B cell (primary cell): ENCODE measurements at regions not wholly inside any gene's neighbourhood (a gene's known extent, or its start where the extent isn't known, plus 50 kb on each side); places are given as distances from the start of the nearest gene placed in this dataset.

Source experiments
- ATAC-seq: fragments of 200-7000 bp; cut with Tn5 transposase; one replicate; pipeline ENCODE4 v1.10.0; 2021; ENCODE audit warnings: low read depth, mild to moderate bottlenecking, moderate number of reproducible peaks, moderate library complexity
- CTCF ChIA-PET: fragments of 350-600 bp; sonication (Branson Sonifier 250); formaldehyde crosslinking; loops from one replicate; lab custom pipeline; 2021; ENCODE audit warnings: antibody characterized with exemption, inconsistent platforms; lab: Charles Lee
- POLR2A ChIA-PET: fragments of 350-600 bp; sonication (Branson Sonifier 250); formaldehyde crosslinking; loops from one replicate; lab custom pipeline; 2021; ENCODE audit warnings: antibody characterized with exemption; lab: Charles Lee
- DNase-seq: peaks from one replicate; pipeline ENCODE4 v3.0.0; 2013
- H2AFZ ChIP-seq: 2 replicates; pipeline ENCODE4 v1.6.1; 2012; ENCODE audit warnings: mild to moderate bottlenecking, low read depth, low read length; ENCODE audit not compliant: insufficient read depth, poor library complexity, severe bottlenecking
- H3K27ac ChIP-seq, 2 donors: 1 replicate in 1 of 2; 2 replicates in 1 of 2; pipeline ENCODE4 v1.5.1; 2012 to 2013; ENCODE audit warnings: low read length in 2 of 2, mild to moderate bottlenecking in 2 of 2, moderate library complexity in 1 of 2
- H3K27me3 ChIP-seq, 4 experiments: fragments of 200-600 bp in 1 of 4; sonication (generic) in 1 of 4; replicated peaks in 1 of 4; 1 replicate in 2 of 4; 2 replicates in 2 of 4; pipeline versions ENCODE4 v1.6.1 to v1.7.0; 2013 to 2016; ENCODE audit warnings: low read length in 3 of 4, mild to moderate bottlenecking in 2 of 4, mixed read lengths in 1 of 4, moderate library complexity in 1 of 4; ENCODE audit not compliant: insufficient read depth in 4 of 4, control insufficient read depth in 3 of 4; ENCODE audit errors: control extremely low read depth in 1 of 4
- H3K36me3 ChIP-seq, 2 experiments: replicated peaks in 1 of 2; 1 replicate in 1 of 2; 2 replicates in 1 of 2; pipeline versions ENCODE4 v1.6.1 to v1.7.1; 2013; ENCODE audit warnings: low read length in 1 of 2; ENCODE audit not compliant: insufficient read depth in 2 of 2, control insufficient read depth in 1 of 2; ENCODE audit errors: control extremely low read depth in 1 of 2, extremely low read depth in 1 of 2
- H3K4me1 ChIP-seq, 2 donors: fragments of 200-600 bp in 1 of 2; sonication (generic) in 1 of 2; 1 replicate in 1 of 2; 2 replicates in 1 of 2; pipeline versions ENCODE4 v1.5.1 to v1.6.1; 2013 to 2017; ENCODE audit warnings: low read length in 2 of 2; ENCODE audit not compliant: control insufficient read depth in 2 of 2, insufficient read depth in 2 of 2
- H3K4me2 ChIP-seq: replicated peaks from 2 replicates; pipeline ENCODE3; 2012; ENCODE audit warnings: mild to moderate bottlenecking, low read depth, low read length; ENCODE audit not compliant: poor library complexity, severe bottlenecking
- H3K4me3 ChIP-seq, 5 experiments: fragments of 200-600 bp in 1 of 5; sonication (generic) in 1 of 5; 1 replicate in 3 of 5; 2 replicates in 2 of 5; pipeline versions ENCODE4 v1.5.1 to v1.7.0; 2011 to 2016; ENCODE audit warnings: low read length in 4 of 5, mild to moderate bottlenecking in 4 of 5, low read depth in 2 of 5, control low read depth in 1 of 5, moderate library complexity in 1 of 5; ENCODE audit not compliant: insufficient read depth in 1 of 5; ENCODE audit errors: control extremely low read depth in 1 of 5, extremely low read depth in 1 of 5
- H3K79me2 ChIP-seq: fragments of 200-600 bp; sonication (generic); one replicate; pipeline ENCODE4 v1.6.0; 2016; ENCODE audit warnings: low read length; ENCODE audit not compliant: control insufficient read depth, insufficient read depth
- H3K9ac ChIP-seq: fragments of 200-600 bp; sonication (generic); 2 replicates; pipeline ENCODE4 v1.6.1; 2017; ENCODE audit warnings: mild to moderate bottlenecking, low read length, moderate library complexity
- H3K9me3 ChIP-seq, 3 donors: one replicate each; pipeline versions ENCODE4 v1.6.1 to v1.7.1; 2013; ENCODE audit warnings: low read length in 2 of 3; ENCODE audit not compliant: control insufficient read depth in 2 of 3, insufficient read depth in 1 of 3; ENCODE audit errors: control extremely low read depth in 1 of 3
- H4K20me1 ChIP-seq: 2 replicates; pipeline ENCODE4 v1.6.0; 2012; ENCODE audit warnings: mild to moderate bottlenecking, low read length; ENCODE audit not compliant: insufficient read depth, control insufficient read depth, poor library complexity, severe bottlenecking
- H3K27ac Mint-ChIP-seq: one replicate; pipeline ENCODE4 v1.8.0; 2021; ENCODE audit warnings: mixed read lengths
- H3K27me3 Mint-ChIP-seq: one replicate; pipeline ENCODE4 v1.8.0; 2021; ENCODE audit warnings: mixed read lengths
- H3K4me1 Mint-ChIP-seq: one replicate; pipeline ENCODE4 v1.8.0; 2021; ENCODE audit warnings: mixed read lengths
- H3K4me3 Mint-ChIP-seq: one replicate; pipeline ENCODE4 v1.8.0; 2021; ENCODE audit warnings: mixed read lengths
- H3K9me3 Mint-ChIP-seq: one replicate; pipeline ENCODE4 v1.8.0; 2022; ENCODE audit warnings: mixed read lengths; ENCODE audit not compliant: insufficient read depth
- EZH2 ChIP-seq: IDR thresholded peaks from 2 replicates; pipeline ENCODE4 v1.6.1; 2012; ENCODE audit warnings: borderline replicate concordance, low read depth, mild to moderate bottlenecking, moderate library complexity, low read length; ENCODE audit not compliant: insufficient read depth, poor library complexity, severe bottlenecking
- WGBS: methylation state at CpG from one replicate; pipeline ENCODE4 v1.1.5; 2013; ENCODE audit warnings: missing lambda C conversion rate; ENCODE audit not compliant: insufficient coverage; 5-methylcytosine and 5-hydroxymethylcytosine counted together
- intact Hi-C: fragments of 100-400 bp; cut with micrococcal nuclease; formaldehyde crosslinking; loops from one replicate; pipeline ENCODE4 v1.10.0; 2022
- TF ChIP-seq, protein P1 (sequence below): fragments of 200-600 bp; IDR thresholded peaks from one replicate; pipeline ENCODE4 v1.8.0; 2022; ENCODE audit warnings: antibody characterized with exemption, mild to moderate bottlenecking

DNA sequence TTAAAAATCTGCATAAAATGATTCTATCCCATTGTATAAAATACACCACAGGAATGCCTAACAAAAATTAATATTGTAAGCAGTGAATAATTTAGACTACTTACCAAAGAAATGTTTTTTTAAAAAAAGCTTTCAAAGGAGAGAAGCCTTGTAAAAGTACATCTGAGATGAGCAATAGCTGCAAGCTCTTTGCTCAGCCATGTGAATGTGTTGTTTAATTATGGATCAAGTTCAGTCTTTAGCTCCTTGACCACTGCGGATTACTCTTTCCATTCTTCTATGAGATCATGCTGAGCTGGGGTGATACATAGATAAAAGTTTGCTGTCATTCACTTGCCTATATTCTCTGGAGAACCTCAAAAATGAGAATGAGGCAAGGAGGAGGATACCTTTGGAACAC is 782.4 kb upstream of the ZNF608 start:
- Histone ChIP-seq H3K27me3 (no peaks in the 10 kb centered on the region), H4K20me1 (no peaks in the 10 kb centered on the region), H3K9me3 (no peaks in the 10 kb centered on the region), H3K4me3 (no peak overlapping the region), H3K79me2 (no peaks in the 10 kb centered on the region), H3K9ac (no peak overlapping the region), H3K36me3 (no peaks in the 10 kb centered on the region), H2AFZ (no peak overlapping the region), H3K27ac (no peak overlapping the region), H3K4me1 (no peaks in the 10 kb centered on the region), H3K4me2 (no peak overlapping the region)
- DNase-seq (no peak), ATAC-seq (no peak)
- H3K27ac Mint-ChIP-seq = no peak overlapping the region
- no peak overlapping the region for H3K4me3 Mint-ChIP-seq
- H3K4me1 Mint-ChIP-seq = no peaks in the 10 kb centered on the region
- no peaks in the 10 kb centered on the region for H3K9me3 Mint-ChIP-seq
- no peak for TF ChIP-seq EZH2
- TF ChIP-seq, protein P1, sequence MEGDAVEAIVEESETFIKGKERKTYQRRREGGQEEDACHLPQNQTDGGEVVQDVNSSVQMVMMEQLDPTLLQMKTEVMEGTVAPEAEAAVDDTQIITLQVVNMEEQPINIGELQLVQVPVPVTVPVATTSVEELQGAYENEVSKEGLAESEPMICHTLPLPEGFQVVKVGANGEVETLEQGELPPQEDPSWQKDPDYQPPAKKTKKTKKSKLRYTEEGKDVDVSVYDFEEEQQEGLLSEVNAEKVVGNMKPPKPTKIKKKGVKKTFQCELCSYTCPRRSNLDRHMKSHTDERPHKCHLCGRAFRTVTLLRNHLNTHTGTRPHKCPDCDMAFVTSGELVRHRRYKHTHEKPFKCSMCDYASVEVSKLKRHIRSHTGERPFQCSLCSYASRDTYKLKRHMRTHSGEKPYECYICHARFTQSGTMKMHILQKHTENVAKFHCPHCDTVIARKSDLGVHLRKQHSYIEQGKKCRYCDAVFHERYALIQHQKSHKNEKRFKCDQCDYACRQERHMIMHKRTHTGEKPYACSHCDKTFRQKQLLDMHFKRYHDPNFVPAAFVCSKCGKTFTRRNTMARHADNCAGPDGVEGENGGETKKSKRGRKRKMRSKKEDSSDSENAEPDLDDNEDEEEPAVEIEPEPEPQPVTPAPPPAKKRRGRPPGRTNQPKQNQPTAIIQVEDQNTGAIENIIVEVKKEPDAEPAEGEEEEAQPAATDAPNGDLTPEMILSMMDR = no peak
- POLR2A ChIA-PET = no interaction called here
- no peaks in the 10 kb centered on the region for H3K27me3 Mint-ChIP-seq
- intact Hi-C loops = no loop called here
- CTCF ChIA-PET = no interaction called here
- no CpG with 5 or more reads among the region's 1 CpG for WGBS

DNA sequence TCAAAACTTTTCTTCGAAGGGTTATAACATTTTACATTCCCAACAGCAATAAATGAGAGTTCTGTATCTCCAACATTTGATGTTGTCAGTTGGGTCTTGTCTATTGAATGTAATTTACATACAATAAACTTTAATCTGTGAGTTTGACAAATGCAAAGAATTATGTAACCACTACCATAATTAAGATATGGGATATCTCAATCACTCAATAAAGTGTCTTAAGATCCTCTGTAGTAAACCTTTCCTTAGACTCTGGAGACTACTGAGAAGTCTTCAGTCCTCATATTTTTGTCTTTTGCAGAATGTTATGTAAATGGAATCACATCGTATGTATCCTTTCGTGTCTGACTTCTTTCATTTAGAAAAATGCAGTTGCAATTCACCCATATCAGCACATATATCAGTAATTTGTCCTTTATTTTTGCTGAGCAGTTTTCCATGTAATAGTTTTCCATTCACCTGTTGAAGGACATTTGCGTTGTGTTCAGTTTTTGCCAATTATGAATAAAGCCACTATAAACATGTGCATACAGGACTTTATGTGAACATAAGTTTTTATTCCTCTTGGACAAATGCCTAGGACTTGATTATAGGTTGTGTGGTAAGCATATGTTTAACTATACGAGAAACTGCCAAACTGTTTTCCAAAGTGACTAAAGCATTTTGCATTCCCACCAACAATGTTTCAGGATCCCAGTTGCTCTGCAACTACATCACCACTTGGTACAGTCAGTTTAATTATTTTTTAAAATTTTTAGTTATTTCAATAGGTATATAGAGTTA is 784.6 kb upstream of the ZNF608 start:
- no peaks in the 10 kb centered on the region for H3K9me3 Mint-ChIP-seq
- TF ChIP-seq, protein P1 = no peak
- TF ChIP-seq EZH2 = no peak
- H3K9me3 ChIP-seq = no peaks in the 10 kb centered on the region
- H3K4me1 ChIP-seq = no peaks in the 10 kb centered on the region
- H4K20me1 ChIP-seq = no peaks in the 10 kb centered on the region
- DNase-seq (no peak), ATAC-seq (no peak)
- no peaks in the 10 kb centered on the region for H3K79me2 ChIP-seq
- WGBS = no CpG with 5 or more reads among the region's 5 CpGs
- no peak overlapping the region for H3K4me2 ChIP-seq
- H3K27me3 Mint-ChIP-seq = no peaks in the 10 kb centered on the region
- H3K36me3 ChIP-seq = no peaks in the 10 kb centered on the region
- no peak overlapping the region for H3K4me3 Mint-ChIP-seq
- ChIA-PET POLR2A (no interaction called here), CTCF (no interaction called here)
- H3K27ac Mint-ChIP-seq = no peak overlapping the region
- no peak overlapping the region for H3K4me3 ChIP-seq
- peaks cover under 1% of the 10 kb centered on the region for H3K4me1 Mint-ChIP-seq
- H3K27me3 ChIP-seq = no peaks in the 10 kb centered on the region
- no peak overlapping the region for H2AFZ ChIP-seq
- intact Hi-C loops = no loop called here
- H3K27ac ChIP-seq = no peak overlapping the region
- no peak overlapping the region for H3K9ac ChIP-seq
